GM23338 (cell line): ENCODE measurements at regions not wholly inside any gene's neighbourhood (a gene's known extent, or its start where the extent isn't known, plus 50 kb on each side); places are given as distances from the start of the nearest gene placed in this dataset.

Source experiments
- ATAC-seq: fragments of 200-7000 bp; cut with Tn5 transposase; 3 replicates; pipeline ENCODE4 v1.9.1; 2020
- DNase-seq: peaks from one replicate; pipeline ENCODE4 v3.0.0-alpha.2; 2015; ENCODE audit warnings: low spot score
- H2AFZ ChIP-seq: fragments of 200-600 bp; sonication (generic); 2 replicates; pipeline ENCODE4 v1.8.0; 2016; ENCODE audit warnings: antibody characterized with exemption, mild to moderate bottlenecking, moderate library complexity
- H3F3A ChIP-seq: fragments of 200-600 bp; sonication (generic); replicated peaks from 2 replicates; pipeline ENCODE4 v1.8.0; 2017; ENCODE audit warnings: antibody characterized with exemption, mixed run types, low read depth
- H3K27ac ChIP-seq: fragments of 200-600 bp; sonication (generic); 2 replicates; pipeline ENCODE4 v1.6.1; 2016; ENCODE audit warnings: low read depth
- H3K27me3 ChIP-seq: fragments of 200-600 bp; sonication (generic); 2 replicates; pipeline ENCODE4 v1.8.0; 2016; ENCODE audit warnings: mild to moderate bottlenecking, mixed run types, moderate library complexity; ENCODE audit not compliant: insufficient read depth
- H3K36me3 ChIP-seq: fragments of 200-600 bp; sonication (generic); 2 replicates; pipeline ENCODE4 v1.8.0; 2016; ENCODE audit warnings: mild to moderate bottlenecking; ENCODE audit not compliant: insufficient read depth
- H3K4me1 ChIP-seq: fragments of 200-600 bp; sonication (generic); 2 replicates; pipeline ENCODE4 v1.8.0; 2016; ENCODE audit warnings: mild to moderate bottlenecking, moderate library complexity; ENCODE audit not compliant: insufficient read depth
- H3K4me2 ChIP-seq: fragments of 200-600 bp; sonication (generic); 2 replicates; pipeline ENCODE4 v1.7.1; 2017; ENCODE audit warnings: mixed run types
- H3K4me3 ChIP-seq: fragments of 200-600 bp; sonication (generic); 2 replicates; pipeline ENCODE4 v1.6.1; 2016; ENCODE audit warnings: mixed run types
- H3K79me2 ChIP-seq: fragments of 200-600 bp; sonication (generic); replicated peaks from 2 replicates; pipeline ENCODE4 v1.8.0; 2017; ENCODE audit warnings: mild to moderate bottlenecking; ENCODE audit not compliant: insufficient read depth
- H3K9me2 ChIP-seq: fragments of 200-600 bp; sonication (generic); 2 replicates; pipeline ENCODE4 v1.8.0; 2017; ENCODE audit not compliant: insufficient read depth
- H4K20me1 ChIP-seq: fragments of 200-600 bp; sonication (generic); replicated peaks from 2 replicates; pipeline ENCODE4 v1.8.0; 2017; ENCODE audit warnings: mild to moderate bottlenecking; ENCODE audit not compliant: insufficient read depth
- H3K27ac Mint-ChIP-seq: 2 replicates; pipeline ENCODE4 v1.8.0; 2020; ENCODE audit warnings: inconsistent platforms, mild to moderate bottlenecking, moderate library complexity, mixed read lengths
- H3K27me3 Mint-ChIP-seq: 3 replicates; pipeline ENCODE4 v1.8.0; 2022; ENCODE audit warnings: low read depth, mild to moderate bottlenecking, moderate library complexity, mixed read lengths, inconsistent platforms; ENCODE audit not compliant: insufficient read depth, poor library complexity
- H3K36me3 Mint-ChIP-seq: 3 replicates; pipeline ENCODE4 v1.8.0; 2021; ENCODE audit warnings: low read depth, mild to moderate bottlenecking, inconsistent platforms, moderate library complexity, mixed read lengths
- H3K4me1 Mint-ChIP-seq: 3 replicates; pipeline ENCODE4 v1.8.0; 2020; ENCODE audit warnings: mild to moderate bottlenecking, inconsistent platforms, mixed read lengths
- H3K4me3 Mint-ChIP-seq: 3 replicates; pipeline ENCODE4 v1.8.0; 2021; ENCODE audit warnings: moderate library complexity, mild to moderate bottlenecking, inconsistent platforms, mixed read lengths
- H3K9me3 Mint-ChIP-seq: 3 replicates; pipeline ENCODE4 v1.8.0; 2020; ENCODE audit warnings: moderate library complexity, mild to moderate bottlenecking, inconsistent platforms, mixed read lengths
- CREB1 ChIP-seq: fragments of 250-450 bp; sonication (Bioruptor Pico); IDR thresholded peaks from 2 replicates; pipeline ENCODE4 v1.5.0; 2020; ENCODE audit warnings: low read depth, mild to moderate bottlenecking, moderate library complexity
- EZH2 ChIP-seq: fragments of 200-600 bp; sonication (generic); IDR thresholded peaks from one replicate; pipeline ENCODE4 v1.8.0; 2017; ENCODE audit warnings: antibody characterized with exemption, mild to moderate bottlenecking, low read depth; ENCODE audit not compliant: unreplicated experiment
- EZH2phosphoT487 ChIP-seq: fragments of 200-600 bp; sonication (generic); IDR thresholded peaks from one replicate; pipeline ENCODE4 v1.8.1; 2018; ENCODE audit warnings: antibody characterized with exemption; ENCODE audit not compliant: unreplicated experiment
- NANOG ChIP-seq: IDR thresholded peaks from 2 replicates; pipeline ENCODE4 v1.6.1; 2016; ENCODE audit warnings: antibody characterized with exemption, borderline replicate concordance
- POLR2AphosphoS5 ChIP-seq: IDR thresholded peaks from 2 replicates; pipeline ENCODE4 v1.6.1; 2016; ENCODE audit warnings: antibody characterized with exemption, low read depth
- STAT1 ChIP-seq: IDR thresholded peaks from one replicate; pipeline ENCODE4 v1.6.1; 2016; ENCODE audit warnings: antibody characterized with exemption; ENCODE audit not compliant: unreplicated experiment
- ZNF114 ChIP-seq: fragments of 250-450 bp; sonication (Bioruptor Pico); IDR thresholded peaks from 2 replicates; pipeline ENCODE4 v1.5.0; 2020; ENCODE audit warnings: mild to moderate bottlenecking, moderate library complexity
- ZNF331 ChIP-seq: fragments of 250-450 bp; sonication (Bioruptor Pico); IDR thresholded peaks from 2 replicates; pipeline ENCODE4 v1.5.0; 2020; ENCODE audit warnings: low read depth, mild to moderate bottlenecking, moderate library complexity
- TF ChIP-seq, protein P1 (sequence below): IDR thresholded peaks from one replicate; pipeline ENCODE4 v1.6.1; 2018; ENCODE audit warnings: antibody characterized with exemption; ENCODE audit not compliant: unreplicated experiment
- TF ChIP-seq, protein P2 (sequence below): IDR thresholded peaks from 2 replicates; pipeline ENCODE4 v1.6.1; 2016; ENCODE audit warnings: antibody characterized with exemption
- TF ChIP-seq, protein P3 (sequence below): fragments of 250-450 bp; sonication (Bioruptor Pico); IDR thresholded peaks from 2 replicates; pipeline ENCODE4 v1.5.0; 2020; ENCODE audit warnings: mild to moderate bottlenecking, moderate library complexity

DNA sequence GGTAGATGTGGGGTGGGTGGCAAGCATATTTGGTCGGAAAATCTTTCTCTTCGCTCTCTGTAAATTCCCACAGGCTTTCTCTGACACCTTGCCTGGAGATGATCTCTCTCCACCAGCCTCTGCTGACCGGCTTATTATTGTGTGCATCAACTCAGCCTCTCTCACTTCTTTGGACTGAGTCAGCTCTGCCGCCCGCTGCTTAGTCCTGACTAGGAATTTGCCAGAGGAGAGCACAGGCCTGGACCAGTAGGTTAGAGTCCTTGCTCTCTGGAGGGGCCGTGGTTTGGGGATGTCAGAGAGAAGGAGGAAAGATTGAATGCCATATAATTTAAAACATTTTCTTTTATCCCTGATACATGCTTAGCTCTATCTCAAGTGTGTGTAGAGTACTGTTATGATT, 242.6 kb upstream of the THSD7B start (continued):
- TF ChIP-seq, protein P1, sequence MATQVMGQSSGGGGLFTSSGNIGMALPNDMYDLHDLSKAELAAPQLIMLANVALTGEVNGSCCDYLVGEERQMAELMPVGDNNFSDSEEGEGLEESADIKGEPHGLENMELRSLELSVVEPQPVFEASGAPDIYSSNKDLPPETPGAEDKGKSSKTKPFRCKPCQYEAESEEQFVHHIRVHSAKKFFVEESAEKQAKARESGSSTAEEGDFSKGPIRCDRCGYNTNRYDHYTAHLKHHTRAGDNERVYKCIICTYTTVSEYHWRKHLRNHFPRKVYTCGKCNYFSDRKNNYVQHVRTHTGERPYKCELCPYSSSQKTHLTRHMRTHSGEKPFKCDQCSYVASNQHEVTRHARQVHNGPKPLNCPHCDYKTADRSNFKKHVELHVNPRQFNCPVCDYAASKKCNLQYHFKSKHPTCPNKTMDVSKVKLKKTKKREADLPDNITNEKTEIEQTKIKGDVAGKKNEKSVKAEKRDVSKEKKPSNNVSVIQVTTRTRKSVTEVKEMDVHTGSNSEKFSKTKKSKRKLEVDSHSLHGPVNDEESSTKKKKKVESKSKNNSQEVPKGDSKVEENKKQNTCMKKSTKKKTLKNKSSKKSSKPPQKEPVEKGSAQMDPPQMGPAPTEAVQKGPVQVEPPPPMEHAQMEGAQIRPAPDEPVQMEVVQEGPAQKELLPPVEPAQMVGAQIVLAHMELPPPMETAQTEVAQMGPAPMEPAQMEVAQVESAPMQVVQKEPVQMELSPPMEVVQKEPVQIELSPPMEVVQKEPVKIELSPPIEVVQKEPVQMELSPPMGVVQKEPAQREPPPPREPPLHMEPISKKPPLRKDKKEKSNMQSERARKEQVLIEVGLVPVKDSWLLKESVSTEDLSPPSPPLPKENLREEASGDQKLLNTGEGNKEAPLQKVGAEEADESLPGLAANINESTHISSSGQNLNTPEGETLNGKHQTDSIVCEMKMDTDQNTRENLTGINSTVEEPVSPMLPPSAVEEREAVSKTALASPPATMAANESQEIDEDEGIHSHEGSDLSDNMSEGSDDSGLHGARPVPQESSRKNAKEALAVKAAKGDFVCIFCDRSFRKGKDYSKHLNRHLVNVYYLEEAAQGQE, result no peak
- no peak for TF ChIP-seq ZNF114 (CRISPR knock-in tag)
- no peak for TF ChIP-seq EZH2phosphoT487
- no peak for TF ChIP-seq CREB1 (CRISPR knock-in tag)
- TF ChIP-seq, protein P2, sequence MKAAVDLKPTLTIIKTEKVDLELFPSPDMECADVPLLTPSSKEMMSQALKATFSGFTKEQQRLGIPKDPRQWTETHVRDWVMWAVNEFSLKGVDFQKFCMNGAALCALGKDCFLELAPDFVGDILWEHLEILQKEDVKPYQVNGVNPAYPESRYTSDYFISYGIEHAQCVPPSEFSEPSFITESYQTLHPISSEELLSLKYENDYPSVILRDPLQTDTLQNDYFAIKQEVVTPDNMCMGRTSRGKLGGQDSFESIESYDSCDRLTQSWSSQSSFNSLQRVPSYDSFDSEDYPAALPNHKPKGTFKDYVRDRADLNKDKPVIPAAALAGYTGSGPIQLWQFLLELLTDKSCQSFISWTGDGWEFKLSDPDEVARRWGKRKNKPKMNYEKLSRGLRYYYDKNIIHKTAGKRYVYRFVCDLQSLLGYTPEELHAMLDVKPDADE, result no peak

DNA sequence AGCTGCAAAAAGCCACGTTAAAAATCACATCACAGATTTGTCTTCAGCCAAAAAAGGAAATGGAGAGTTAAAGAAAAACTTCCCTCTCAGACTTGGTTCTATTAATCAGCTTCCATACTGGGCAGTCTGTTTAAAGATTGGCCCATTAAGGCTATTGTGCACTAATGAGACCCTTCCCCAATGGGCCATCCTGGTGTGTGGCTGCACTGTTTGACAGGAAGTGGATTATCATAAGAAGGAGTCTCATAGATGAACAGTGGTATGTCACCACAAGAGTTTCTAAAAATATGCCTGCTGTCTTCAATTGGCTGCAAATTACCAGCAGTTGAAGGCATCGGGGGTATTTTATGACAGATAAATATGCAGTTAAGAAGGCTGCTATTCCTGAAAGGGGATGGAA, 247.6 kb upstream of the THSD7B start:
- Histone ChIP-seq H3K4me1 (peaks cover 20% of the 10 kb centered on the region), H3K4me3 (no peak overlapping the region), H3K79me2 (no peaks in the 10 kb centered on the region), H3K9me2 (no peaks in the 10 kb centered on the region), H3K27me3 (peaks cover 23% of the 10 kb centered on the region), H3K27ac (no peak overlapping the region), H2AFZ (no peak overlapping the region), H3K4me2 (no peak overlapping the region), H3K36me3 (no peaks in the 10 kb centered on the region), H3F3A (no peaks in the 10 kb centered on the region), H4K20me1 (no peaks in the 10 kb centered on the region)
- H3K27me3 Mint-ChIP-seq, result no peaks in the 10 kb centered on the region
- H3K4me1 Mint-ChIP-seq, result peaks cover 34% of the 10 kb centered on the region
- H3K4me3 Mint-ChIP-seq, result no peak overlapping the region
- DNase-seq, result no peak
- no peak overlapping the region for H3K27ac Mint-ChIP-seq
- no peaks in the 10 kb centered on the region for H3K9me3 Mint-ChIP-seq
- ATAC-seq, result no peak
- H3K36me3 Mint-ChIP-seq, result no peaks in the 10 kb centered on the region
- TF ChIP-seq EZH2 (no peak), STAT1 (no peak), ZNF331 (CRISPR knock-in tag) (no peak), EZH2phosphoT487 (no peak), ZNF114 (CRISPR knock-in tag) (no peak), CREB1 (CRISPR knock-in tag) (no peak), POLR2AphosphoS5 (no peak), NANOG (no peak)
- TF ChIP-seq, protein P1, result no peak
- TF ChIP-seq, protein P3, sequence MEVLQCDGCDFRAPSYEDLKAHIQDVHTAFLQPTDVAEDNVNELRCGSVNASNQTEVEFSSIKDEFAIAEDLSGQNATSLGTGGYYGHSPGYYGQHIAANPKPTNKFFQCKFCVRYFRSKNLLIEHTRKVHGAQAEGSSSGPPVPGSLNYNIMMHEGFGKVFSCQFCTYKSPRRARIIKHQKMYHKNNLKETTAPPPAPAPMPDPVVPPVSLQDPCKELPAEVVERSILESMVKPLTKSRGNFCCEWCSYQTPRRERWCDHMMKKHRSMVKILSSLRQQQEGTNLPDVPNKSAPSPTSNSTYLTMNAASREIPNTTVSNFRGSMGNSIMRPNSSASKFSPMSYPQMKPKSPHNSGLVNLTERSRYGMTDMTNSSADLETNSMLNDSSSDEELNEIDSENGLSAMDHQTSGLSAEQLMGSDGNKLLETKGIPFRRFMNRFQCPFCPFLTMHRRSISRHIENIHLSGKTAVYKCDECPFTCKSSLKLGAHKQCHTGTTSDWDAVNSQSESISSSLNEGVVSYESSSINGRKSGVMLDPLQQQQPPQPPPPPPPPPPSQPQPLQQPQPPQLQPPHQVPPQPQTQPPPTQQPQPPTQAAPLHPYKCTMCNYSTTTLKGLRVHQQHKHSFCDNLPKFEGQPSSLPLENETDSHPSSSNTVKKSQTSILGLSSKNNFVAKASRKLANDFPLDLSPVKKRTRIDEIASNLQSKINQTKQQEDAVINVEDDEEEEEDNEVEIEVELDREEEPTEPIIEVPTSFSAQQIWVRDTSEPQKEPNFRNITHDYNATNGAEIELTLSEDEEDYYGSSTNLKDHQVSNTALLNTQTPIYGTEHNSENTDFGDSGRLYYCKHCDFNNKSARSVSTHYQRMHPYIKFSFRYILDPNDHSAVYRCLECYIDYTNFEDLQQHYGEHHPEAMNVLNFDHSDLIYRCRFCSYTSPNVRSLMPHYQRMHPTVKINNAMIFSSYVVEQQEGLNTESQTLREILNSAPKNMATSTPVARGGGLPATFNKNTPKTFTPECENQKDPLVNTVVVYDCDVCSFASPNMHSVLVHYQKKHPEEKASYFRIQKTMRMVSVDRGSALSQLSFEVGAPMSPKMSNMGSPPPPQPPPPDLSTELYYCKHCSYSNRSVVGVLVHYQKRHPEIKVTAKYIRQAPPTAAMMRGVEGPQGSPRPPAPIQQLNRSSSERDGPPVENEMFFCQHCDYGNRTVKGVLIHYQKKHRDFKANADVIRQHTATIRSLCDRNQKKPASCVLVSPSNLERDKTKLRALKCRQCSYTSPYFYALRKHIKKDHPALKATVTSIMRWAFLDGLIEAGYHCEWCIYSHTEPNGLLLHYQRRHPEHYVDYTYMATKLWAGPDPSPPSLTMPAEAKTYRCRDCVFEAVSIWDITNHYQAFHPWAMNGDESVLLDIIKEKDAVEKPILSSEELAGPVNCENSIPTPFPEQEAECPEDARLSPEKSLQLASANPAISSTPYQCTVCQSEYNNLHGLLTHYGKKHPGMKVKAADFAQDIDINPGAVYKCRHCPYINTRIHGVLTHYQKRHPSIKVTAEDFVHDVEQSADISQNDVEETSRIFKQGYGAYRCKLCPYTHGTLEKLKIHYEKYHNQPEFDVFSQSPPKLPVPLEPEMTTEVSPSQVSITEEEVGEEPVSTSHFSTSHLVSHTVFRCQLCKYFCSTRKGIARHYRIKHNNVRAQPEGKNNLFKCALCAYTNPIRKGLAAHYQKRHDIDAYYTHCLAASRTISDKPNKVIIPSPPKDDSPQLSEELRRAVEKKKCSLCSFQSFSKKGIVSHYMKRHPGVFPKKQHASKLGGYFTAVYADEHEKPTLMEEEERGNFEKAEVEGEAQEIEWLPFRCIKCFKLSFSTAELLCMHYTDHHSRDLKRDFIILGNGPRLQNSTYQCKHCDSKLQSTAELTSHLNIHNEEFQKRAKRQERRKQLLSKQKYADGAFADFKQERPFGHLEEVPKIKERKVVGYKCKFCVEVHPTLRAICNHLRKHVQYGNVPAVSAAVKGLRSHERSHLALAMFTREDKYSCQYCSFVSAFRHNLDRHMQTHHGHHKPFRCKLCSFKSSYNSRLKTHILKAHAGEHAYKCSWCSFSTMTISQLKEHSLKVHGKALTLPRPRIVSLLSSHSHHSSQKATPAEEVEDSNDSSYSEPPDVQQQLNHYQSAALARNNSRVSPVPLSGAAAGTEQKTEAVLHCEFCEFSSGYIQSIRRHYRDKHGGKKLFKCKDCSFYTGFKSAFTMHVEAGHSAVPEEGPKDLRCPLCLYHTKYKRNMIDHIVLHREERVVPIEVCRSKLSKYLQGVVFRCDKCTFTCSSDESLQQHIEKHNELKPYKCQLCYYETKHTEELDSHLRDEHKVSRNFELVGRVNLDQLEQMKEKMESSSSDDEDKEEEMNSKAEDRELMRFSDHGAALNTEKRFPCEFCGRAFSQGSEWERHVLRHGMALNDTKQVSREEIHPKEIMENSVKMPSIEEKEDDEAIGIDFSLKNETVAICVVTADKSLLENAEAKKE (CRISPR knock-in tag), result no peak
